ENCODE measurements at regions not wholly inside any gene's neighbourhood (a gene's known extent, or its start where the extent isn't known, plus 50 kb on each side); places are given as distances from the start of the nearest gene placed in this dataset.

GRCh38 chr1:30638086-30638485 is 85.3 kb downstream of the MATN1 start:
- DNase-seq, result no peak

- no peak for DNase-seq
These were observed 86.0 kb downstream of the MATN1 start for GRCh38 chr1:30637183-30637980.

DNA sequence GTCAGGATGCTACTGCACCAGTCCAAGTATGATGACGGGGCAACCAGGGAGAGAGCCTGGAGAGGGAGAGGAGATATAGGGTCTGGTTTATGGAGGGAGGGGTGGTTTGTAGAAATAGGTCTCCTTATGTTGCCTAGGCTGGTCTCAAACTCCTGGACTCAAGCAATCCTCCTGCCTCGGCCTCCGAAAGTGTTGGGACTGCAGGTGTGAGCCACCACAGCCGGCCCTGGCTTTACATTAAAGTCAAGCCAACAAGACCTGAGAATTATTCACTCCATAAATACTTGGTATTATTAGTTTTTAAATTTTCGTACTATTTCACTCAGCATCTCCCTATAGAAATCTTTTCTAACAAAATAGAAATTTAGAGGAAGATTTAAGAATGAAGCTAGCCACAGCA is 86.8 kb downstream of the MATN1 start:
- no peak for DNase-seq

GRCh38 chr1:30635391-30635975 is 87.9 kb downstream of the MATN1 start:
- DNase-seq, result no peak

DNA sequence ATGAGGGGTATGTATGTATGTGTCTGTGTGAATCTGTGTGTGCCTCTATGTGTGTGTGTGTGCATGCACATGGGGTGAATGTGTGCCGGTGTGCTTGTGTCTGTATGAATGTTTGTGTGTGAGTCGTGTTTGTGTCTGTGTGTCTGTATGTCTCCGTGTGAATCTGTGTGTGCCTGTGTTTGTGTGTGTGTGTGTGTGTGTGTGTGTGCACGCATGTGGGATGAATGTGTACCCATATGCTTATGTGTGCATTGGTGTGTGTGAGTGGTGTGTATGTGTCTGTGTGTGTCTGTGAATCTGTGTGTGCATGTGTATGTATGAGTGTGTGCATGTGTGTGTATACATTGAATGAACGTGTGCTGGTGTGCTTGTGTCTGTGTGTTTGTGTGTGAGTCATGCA is 88.9 kb downstream of the MATN1 start:
- DNase-seq, result no peak

- DNase-seq, result no peak
These were observed 90.1 kb downstream of the MATN1 start for GRCh38 chr1:30633294-30633693.

- DNase-seq, result no peak
These were observed 90.9 kb downstream of the MATN1 start for GRCh38 chr1:30632481-30632880.

DNA sequence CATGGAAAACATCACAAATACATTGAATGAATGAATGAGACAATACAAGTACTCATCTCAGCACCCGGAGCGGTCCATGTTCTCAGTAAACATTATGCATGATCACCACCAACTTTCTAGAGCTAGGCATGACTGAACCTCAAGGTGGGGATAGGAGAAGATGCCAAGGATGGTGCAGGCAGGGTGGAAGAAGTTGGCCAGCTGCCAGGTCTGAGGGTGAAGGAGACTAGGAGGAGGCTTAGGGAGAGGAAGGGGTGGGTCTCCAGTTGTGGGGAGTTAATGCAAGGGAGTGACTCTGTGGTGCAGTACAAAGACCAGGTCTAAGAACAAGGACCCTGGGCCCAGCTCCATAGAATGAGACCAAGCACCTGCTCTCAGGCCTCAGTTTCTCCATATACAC is 91.7 kb downstream of the MATN1 start:
- DNase-seq, result no peak

DNA sequence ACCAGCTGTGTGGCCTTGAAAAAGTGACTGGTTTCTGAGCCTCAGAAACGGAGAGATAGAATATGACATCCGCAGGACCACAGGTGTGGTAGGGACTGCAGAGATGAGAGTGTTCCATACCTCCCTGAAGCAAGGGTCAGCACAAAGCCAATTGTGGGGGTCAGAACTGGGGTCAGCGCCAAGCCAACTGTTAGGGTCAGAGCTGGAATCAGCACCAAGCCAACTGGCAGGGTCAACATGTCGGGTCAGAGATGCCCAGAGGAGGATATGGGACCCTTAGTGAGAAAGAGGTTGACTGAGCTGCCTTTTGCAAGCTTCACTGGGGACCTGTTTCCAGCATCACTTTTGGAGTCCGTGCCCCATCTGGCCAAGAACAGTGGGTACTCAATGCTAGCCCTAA is 93.9 kb downstream of the MATN1 start:
- no peak for DNase-seq

GRCh38 chr1:30627994-30628393 is 95.4 kb downstream of the MATN1 start:
- DNase-seq, result no peak

DNA sequence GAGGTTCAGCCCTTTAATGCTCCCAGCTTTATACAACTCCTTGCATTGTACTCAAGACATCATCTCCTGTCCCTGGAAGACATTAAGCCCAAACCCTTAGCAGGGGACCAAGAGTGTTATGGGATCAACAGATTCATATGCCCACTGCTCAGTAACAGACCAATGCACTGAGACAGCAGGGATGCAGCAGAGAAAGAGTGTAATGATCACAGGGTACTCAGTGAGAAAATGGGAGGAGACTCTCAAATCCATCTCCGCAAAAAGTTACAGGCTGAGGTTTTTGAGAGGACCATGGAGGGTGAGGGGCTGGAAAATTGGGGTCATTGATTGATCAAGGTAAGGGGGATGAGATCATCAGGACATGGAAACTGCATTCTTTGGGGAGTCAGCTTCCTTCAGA is 96.2 kb downstream of the MATN1 start:
- DNase-seq, result no peak

GRCh38 chr1:30623431-30623830 is 100.0 kb downstream of the MATN1 start:
- no peak for DNase-seq

DNA sequence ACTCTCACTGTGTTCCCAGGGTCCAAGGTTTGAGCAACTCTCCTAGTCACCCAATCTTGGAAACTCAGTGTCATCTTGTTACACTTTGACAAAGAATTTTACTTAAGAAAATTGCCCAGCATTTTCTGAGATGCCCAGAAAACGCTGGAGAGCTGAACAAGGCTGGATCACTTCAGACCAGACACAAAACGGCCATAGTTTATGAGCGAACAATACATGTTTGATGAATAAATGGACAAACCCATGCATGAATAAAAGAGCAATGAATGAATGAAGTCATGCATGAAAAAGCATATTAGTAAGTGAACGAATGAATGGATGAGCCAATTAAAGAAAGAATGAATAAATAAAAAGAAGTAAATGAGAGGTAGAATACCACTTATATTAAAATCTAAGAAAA is 103.8 kb downstream of the MATN1 start:
- DNase-seq, result no peak

- no peak for DNase-seq
These were observed 105.0 kb downstream of the MATN1 start for GRCh38 chr1:30618335-30618747.

DNA sequence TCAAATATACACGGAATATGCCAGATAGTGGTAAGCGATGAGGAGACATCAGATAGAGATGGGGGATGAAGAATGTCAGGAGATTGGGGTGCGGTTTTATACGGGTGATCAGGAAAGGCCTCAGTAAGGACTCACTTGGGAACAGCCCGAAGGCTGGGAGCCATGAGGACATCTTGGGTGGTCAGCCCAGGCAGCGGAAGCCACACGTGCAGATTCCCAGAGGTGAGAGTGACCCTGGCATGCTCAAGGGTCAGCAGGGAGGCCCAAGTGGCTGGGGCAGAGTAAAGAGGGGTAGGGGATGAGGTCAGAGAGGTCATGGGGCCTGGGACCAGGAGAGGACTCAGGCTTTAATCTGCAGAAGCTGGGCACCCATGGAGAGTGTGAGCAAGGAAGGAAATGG is 106.6 kb downstream of the MATN1 start:
- DNase-seq, result no peak

DNA sequence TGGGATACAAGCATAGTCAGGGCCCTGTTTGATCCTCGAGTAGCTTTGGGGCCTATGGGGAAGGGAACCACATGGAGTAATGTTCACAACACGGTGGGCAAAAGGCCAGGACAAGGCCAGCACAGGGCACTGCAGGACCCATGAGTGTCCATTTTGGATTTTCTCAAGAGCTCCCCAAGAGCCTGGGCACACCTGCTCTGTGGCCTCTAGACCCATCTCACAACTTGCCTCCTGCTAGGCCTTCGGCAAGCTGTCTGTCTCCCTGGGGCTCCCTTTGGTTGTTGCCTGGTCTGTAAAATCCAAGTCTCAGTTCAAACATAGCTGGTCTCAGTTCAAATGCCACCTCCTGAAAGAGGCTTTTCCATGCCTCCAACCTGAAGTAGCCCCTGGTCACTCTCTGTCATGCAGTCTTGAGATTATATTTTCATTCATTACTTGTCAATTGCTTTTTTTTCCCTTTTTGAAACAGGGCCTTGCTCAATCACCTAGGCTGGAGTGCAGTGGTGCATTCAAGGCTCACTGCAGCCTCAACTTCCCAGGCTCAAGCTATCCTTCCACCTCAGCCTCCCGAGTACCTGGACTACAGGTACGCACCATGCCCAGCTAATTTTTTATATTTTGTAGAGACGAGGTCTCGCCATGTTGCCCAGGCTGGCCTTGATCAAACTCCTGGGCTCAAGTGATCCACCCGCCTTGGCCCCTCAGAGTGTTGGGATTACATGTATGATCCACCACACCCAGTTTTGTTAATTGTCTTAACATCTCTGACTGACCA is 107.4 kb downstream of the MATN1 start:
- DNase-seq, result no peak

DNA sequence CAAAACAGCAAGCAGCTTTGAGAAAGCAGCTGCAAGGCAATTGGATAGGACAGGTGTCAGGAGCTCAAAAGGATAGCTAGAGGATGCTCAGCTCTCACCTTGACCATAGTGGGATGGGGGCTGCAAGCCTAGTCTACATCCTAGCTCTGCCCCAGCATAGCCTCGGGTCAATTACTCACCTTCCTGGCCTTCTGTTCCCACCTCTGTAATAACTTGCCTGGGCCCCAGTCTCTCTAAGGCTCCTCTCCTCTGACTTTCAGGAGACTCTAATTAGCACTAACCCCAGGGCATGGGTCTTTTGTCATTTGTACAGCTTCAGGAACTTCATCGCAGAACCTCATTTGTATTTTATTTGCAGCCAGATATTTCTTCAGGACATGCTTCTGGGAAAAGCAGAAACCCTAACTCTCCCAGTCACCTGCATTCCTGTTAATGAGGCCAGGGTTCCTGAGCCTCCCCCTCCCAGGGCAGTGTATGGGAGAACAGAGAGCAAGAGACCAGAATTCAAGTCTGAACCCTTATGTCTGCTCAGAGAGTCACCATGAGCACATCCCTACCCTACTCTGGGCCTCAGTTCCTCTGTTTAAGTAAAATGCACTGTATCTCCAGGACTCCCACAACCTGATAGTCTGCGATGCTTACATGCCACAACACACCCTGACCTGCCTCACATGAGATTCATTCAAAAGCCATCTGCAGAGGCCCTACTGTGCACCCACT is 108.1 kb downstream of the MATN1 start:
- no peak for DNase-seq

- no peak for DNase-seq
These were observed 110.2 kb downstream of the MATN1 start for GRCh38 chr1:30613188-30613587.

DNA sequence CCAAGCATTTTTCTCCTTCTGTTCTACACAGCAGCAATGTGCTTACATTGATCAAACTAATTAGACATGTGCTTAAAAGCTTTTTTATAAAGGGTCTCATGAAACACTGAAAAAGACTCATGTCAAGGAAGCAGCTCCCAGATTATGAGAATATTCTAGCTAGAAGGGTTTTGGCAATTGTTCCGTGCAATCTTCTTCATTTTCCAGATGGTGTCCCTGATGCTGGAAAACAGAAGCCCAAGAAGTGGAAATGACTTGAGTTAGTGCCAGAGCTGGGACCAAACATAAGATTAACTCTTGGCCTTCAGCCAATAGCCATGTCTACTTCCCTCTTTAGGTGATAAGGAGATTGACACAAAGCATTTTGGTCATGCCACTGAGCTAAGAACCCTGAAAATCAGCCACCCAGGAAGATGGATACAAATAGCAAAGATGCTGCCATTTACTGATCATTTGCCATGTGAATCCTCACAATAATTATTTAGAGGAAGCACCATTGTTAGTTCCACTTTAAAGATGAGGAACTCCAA is 110.8 kb downstream of the MATN1 start:
- no peak for DNase-seq

DNA sequence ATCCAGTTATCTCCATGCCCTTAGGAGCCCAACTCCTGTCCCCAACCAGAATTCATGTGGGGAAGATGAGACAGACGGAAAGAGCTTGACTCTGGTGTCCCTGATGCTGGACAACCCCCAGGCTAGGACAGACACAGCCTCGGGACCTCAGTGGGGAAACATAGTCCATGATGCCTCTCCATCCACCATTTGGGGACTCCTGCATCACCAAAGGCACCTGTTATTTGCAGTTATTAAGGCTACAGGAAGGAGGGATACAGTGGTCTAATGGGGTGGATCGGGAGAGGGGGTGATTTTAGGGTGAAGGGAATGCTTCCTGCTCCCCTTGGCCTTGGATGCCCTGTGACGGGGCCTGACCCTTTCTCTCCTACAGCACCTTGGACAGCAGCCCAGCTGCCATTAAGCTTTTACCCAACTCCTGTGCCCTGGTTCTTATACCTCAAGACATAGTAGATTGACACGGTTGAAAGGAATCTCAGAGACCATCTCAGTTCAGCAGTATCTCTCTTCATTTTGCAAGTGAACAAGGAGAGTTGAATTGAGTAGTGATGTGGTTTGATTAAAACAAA is 111.6 kb downstream of the MATN1 start:
- DNase-seq, result no peak

GRCh38 chr1:30610917-30611316 is 112.5 kb downstream of the MATN1 start:
- DNase-seq, result no peak

DNA sequence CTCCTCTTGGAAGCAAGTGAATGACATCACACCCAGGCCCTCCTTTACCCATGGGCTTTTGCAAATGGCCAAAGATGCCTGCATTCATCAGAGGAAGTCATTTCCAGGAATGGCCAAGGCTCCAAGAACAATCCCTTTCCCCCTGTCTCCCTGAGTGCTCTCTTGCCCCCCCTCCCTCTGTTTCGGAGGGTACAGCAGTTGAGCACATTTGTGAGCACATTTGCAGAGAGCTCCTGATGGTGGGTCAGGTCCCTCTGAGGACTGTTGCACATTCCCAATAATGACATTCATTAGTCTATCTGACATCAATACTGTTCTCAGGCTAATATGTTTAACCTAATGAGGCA is 113.4 kb downstream of the MATN1 start:
- no peak for DNase-seq
